HG03135 (cell line): ENCODE measurements at regions not wholly inside any gene's neighbourhood (a gene's known extent, or its start where the extent isn't known, plus 50 kb on each side); places are given as distances from the start of the nearest gene placed in this dataset.

Experiments
- ATAC-seq: cut with Tn5 transposase; IDR thresholded peaks from one replicate; pipeline ENCODE4 v1.9.1; 2021; ENCODE audit warnings: mild to moderate bottlenecking, moderate library complexity; ENCODE audit not compliant: unreplicated experiment

GRCh38 chr4:125735102-125735501 is 420.3 kb downstream of the FAT4 start:
- ATAC-seq: no peak

- no peak for ATAC-seq
Measured at GRCh38 chr4:125736057-125736456, 421.3 kb downstream of the FAT4 start.

GRCh38 chr4:125739760-125740159 is 425.0 kb downstream of the FAT4 start:
- ATAC-seq: no peak

- no peak for ATAC-seq
Measured at GRCh38 chr4:125741825-125742452, 427.2 kb downstream of the FAT4 start.

GRCh38 chr4:125744891-125745364 is 430.2 kb downstream of the FAT4 start:
- no peak for ATAC-seq

GRCh38 chr4:125749354-125749753 is 434.6 kb downstream of the FAT4 start:
- no peak for ATAC-seq

GRCh38 chr4:125750399-125750798 is 435.6 kb downstream of the FAT4 start:
- ATAC-seq: no peak

GRCh38 chr4:125750828-125751466 is 436.2 kb downstream of the FAT4 start:
- no peak for ATAC-seq

- ATAC-seq: no peak
Measured at GRCh38 chr4:125758438-125758837, 443.7 kb downstream of the FAT4 start.

GRCh38 chr4:125760201-125760819 is 445.6 kb downstream of the FAT4 start:
- no peak for ATAC-seq

- ATAC-seq: no peak
Measured at GRCh38 chr4:125760956-125761355, 446.2 kb downstream of the FAT4 start.

- ATAC-seq: no peak
Measured at GRCh38 chr4:125762537-125762936, 447.8 kb downstream of the FAT4 start.

GRCh38 chr4:125765941-125766340 is 451.2 kb downstream of the FAT4 start:
- no peak for ATAC-seq

- ATAC-seq: no peak
Measured at GRCh38 chr4:125770814-125771398, 456.2 kb downstream of the FAT4 start.

GRCh38 chr4:125772680-125773079 is 457.9 kb downstream of the FAT4 start:
- ATAC-seq: peak; percentile 84

GRCh38 chr4:125773502-125773901 is 458.7 kb downstream of the FAT4 start:
- no peak for ATAC-seq

- no peak for ATAC-seq
Measured at GRCh38 chr4:125773931-125774330, 459.2 kb downstream of the FAT4 start.

- no peak for ATAC-seq
Measured at GRCh38 chr4:125776146-125776545, 461.4 kb downstream of the FAT4 start.

GRCh38 chr4:125780164-125780563 is 465.4 kb downstream of the FAT4 start:
- ATAC-seq: no peak

- no peak for ATAC-seq
Measured at GRCh38 chr4:125780747-125781146, 466.0 kb downstream of the FAT4 start.

- ATAC-seq: no peak
Measured at GRCh38 chr4:125781651-125782050, 466.9 kb downstream of the FAT4 start.

- no peak for ATAC-seq
Measured at GRCh38 chr4:125784741-125785140, 470.0 kb downstream of the FAT4 start.
